OCI-LY7 (cell line): ENCODE measurements at regions not wholly inside any gene's neighbourhood (a gene's known extent, or its start where the extent isn't known, plus 50 kb on each side); places are given as distances from the start of the nearest gene placed in this dataset.

Source experiments
- BruUV-seq: library from RNA; stranded (reverse); fragments of 400-500 nt; replicated peaks from 2 replicates; lab custom pipeline; 2021; lab: Mats Ljungman, UMichigan
- CTCF ChIA-PET: fragments of 300-600 bp; sonication (Branson Sonifier 250); formaldehyde crosslinking; loops from one replicate; lab custom pipeline; 2022; ENCODE audit warnings: antibody characterized with exemption; ENCODE audit not compliant: unreplicated experiment; lab: Charles Lee
- POLR2A ChIA-PET: fragments of 300-600 bp; sonication (Branson Sonifier 250); formaldehyde crosslinking; loops from one replicate; lab custom pipeline; 2022; ENCODE audit warnings: antibody characterized with exemption; lab: Charles Lee
- DNase-seq: peaks from one replicate; pipeline ENCODE4 v3.0.0-alpha.2; 2015; ENCODE audit warnings: low spot score
- H2AFZ ChIP-seq: fragments of 200-600 bp; sonication (generic), shearing (Covaris generic); 2 replicates; pipeline ENCODE4 v1.6.1; 2014; ENCODE audit warnings: mild to moderate bottlenecking, antibody characterized with exemption, low read length, moderate library complexity
- H3K27ac ChIP-seq: fragments of 200-600 bp; sonication (generic); 2 replicates; pipeline ENCODE4 v1.5.1; 2014; ENCODE audit warnings: mixed run types, low read depth, mild to moderate bottlenecking, moderate library complexity, low read length, inconsistent platforms; ENCODE audit not compliant: poor library complexity, severe bottlenecking
- H3K36me3 ChIP-seq: fragments of 200-600 bp; sonication (generic); 2 replicates; pipeline ENCODE4 v1.6.1; 2014; ENCODE audit warnings: mild to moderate bottlenecking, antibody characterized with exemption, low read length, moderate library complexity, mixed read lengths; ENCODE audit not compliant: insufficient read depth
- H3K4me1 ChIP-seq: fragments of 200-600 bp; sonication (generic); 2 replicates; pipeline ENCODE4 v1.5.1; 2014; ENCODE audit warnings: mild to moderate bottlenecking, low read length; ENCODE audit not compliant: insufficient read depth, poor library complexity, severe bottlenecking
- H3K4me2 ChIP-seq: fragments of 200-600 bp; sonication (generic); 2 replicates; pipeline ENCODE4 v1.6.1; 2014; ENCODE audit warnings: mild to moderate bottlenecking, low read length
- H3K4me3 ChIP-seq: fragments of 200-600 bp; sonication (generic); 2 replicates; pipeline ENCODE4 v1.5.1; 2014; ENCODE audit warnings: mild to moderate bottlenecking, low read depth, low read length; ENCODE audit not compliant: poor library complexity, severe bottlenecking
- H3K79me2 ChIP-seq: fragments of 200-600 bp; sonication (generic); 2 replicates; pipeline ENCODE4 v1.6.1; 2016; ENCODE audit warnings: low read depth, mild to moderate bottlenecking, low read length, moderate library complexity, mixed read lengths; ENCODE audit not compliant: insufficient read depth
- H3K9me2 ChIP-seq: fragments of 200-600 bp; sonication (generic); 2 replicates; pipeline ENCODE4 v1.6.1; 2016; ENCODE audit warnings: mild to moderate bottlenecking, low read length, mixed read lengths; ENCODE audit not compliant: insufficient read depth
- H3K9me3 ChIP-seq: fragments of 200-600 bp; sonication (generic); 2 replicates; pipeline ENCODE4 v1.6.1; 2014; ENCODE audit warnings: mild to moderate bottlenecking, mixed run types, low read length, mixed read lengths
- H4K20me1 ChIP-seq: fragments of 200-600 bp; sonication (generic); 2 replicates; pipeline ENCODE4 v1.6.1; 2014; ENCODE audit warnings: mild to moderate bottlenecking, antibody characterized with exemption, low read length, moderate library complexity, mixed read lengths; ENCODE audit not compliant: insufficient read depth
- EZH2phosphoT487 ChIP-seq: fragments of 200-600 bp; sonication (generic); IDR thresholded peaks from 2 replicates; pipeline ENCODE4 v1.6.1; 2018; ENCODE audit warnings: low read depth, borderline replicate concordance, mild to moderate bottlenecking, mixed run types, antibody characterized with exemption, low read length, moderate library complexity, mixed read lengths
- intact Hi-C: fragments of 100-400 bp; cut with micrococcal nuclease; formaldehyde crosslinking; loops from one replicate; pipeline ENCODE4 v1.10.0; 2022; ENCODE audit not compliant: unreplicated experiment
- TF ChIP-seq, protein P1 (sequence below): fragments of 200-600 bp; sonication (generic); conservative IDR thresholded peaks from 2 replicates; pipeline ENCODE4 v1.5.1; 2014; ENCODE audit warnings: mild to moderate bottlenecking, antibody characterized with exemption, low read length, moderate library complexity, mixed read lengths

DNA sequence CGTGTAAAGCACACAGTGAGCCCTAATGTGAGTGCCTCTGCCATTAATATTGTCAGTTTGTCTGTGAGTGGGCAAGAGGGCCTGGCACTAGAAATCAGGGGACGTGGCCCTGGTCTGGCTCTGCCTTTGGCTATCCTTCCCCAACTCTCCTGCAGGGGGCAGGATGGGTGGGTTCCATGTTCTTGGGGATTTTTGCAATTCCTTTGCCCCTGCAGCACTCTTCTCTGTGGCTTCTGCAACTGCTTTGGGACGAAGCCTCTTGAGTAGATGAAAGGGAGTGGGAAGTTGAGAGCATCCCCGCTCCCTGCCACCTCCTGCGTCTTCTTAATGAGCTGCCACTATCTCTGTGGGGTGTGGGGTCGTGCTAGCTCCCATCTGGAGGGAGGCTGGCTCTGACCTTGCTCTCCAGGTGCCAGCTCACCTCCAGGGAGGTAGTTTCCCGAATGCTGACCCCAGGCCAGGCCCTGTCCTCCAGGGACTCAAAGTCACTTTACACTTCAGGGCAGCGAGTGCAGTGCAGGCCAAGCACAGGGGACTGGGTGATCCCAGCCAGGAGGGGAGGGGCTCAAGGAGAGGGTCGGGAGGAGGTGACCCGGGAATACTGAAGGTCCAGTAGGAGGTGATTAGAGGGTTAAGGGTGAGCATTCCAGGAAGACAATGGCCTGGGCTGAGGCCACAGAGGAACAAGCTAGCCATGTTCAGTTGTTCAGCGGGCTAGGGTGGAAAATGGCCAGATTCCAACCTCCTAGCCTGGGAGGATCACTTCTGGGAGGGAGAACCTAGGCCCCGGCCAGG lies 121.0 kb upstream of the NLRP1 start:
- Histone ChIP-seq H3K4me2 (no peak overlapping the region), H3K79me2 (no peaks in the 10 kb centered on the region), H3K4me3 (no peak overlapping the region), H3K4me1 (no peaks in the 10 kb centered on the region), H4K20me1 (no peaks in the 10 kb centered on the region), H3K9me3 (0 out of 2 replicates have a peak, but pooled peaks cover 6% of the 10 kb centered on the region), H3K36me3 (no peaks in the 10 kb centered on the region), H3K9me2 (no peaks in the 10 kb centered on the region), H3K27ac (no peak overlapping the region), H2AFZ (no peak overlapping the region)
- intact Hi-C loops = loop anchor here (5.0 kb wide), 1 partner anchor 717 kb away; no protein-coding TSS in a partner anchor
- ChIA-PET CTCF (interaction anchor here (1.2 kb wide), 1 partner anchor 41 kb away, joined by 3 read pairs; no protein-coding TSS in a partner anchor), POLR2A (no interaction called here)
- peak; percentile 17 for DNase-seq
- no peak for TF ChIP-seq EZH2phosphoT487
- TF ChIP-seq, protein P1, sequence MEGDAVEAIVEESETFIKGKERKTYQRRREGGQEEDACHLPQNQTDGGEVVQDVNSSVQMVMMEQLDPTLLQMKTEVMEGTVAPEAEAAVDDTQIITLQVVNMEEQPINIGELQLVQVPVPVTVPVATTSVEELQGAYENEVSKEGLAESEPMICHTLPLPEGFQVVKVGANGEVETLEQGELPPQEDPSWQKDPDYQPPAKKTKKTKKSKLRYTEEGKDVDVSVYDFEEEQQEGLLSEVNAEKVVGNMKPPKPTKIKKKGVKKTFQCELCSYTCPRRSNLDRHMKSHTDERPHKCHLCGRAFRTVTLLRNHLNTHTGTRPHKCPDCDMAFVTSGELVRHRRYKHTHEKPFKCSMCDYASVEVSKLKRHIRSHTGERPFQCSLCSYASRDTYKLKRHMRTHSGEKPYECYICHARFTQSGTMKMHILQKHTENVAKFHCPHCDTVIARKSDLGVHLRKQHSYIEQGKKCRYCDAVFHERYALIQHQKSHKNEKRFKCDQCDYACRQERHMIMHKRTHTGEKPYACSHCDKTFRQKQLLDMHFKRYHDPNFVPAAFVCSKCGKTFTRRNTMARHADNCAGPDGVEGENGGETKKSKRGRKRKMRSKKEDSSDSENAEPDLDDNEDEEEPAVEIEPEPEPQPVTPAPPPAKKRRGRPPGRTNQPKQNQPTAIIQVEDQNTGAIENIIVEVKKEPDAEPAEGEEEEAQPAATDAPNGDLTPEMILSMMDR = peak; percentile 71
- no TSS peak for BruUV-seq

DNA sequence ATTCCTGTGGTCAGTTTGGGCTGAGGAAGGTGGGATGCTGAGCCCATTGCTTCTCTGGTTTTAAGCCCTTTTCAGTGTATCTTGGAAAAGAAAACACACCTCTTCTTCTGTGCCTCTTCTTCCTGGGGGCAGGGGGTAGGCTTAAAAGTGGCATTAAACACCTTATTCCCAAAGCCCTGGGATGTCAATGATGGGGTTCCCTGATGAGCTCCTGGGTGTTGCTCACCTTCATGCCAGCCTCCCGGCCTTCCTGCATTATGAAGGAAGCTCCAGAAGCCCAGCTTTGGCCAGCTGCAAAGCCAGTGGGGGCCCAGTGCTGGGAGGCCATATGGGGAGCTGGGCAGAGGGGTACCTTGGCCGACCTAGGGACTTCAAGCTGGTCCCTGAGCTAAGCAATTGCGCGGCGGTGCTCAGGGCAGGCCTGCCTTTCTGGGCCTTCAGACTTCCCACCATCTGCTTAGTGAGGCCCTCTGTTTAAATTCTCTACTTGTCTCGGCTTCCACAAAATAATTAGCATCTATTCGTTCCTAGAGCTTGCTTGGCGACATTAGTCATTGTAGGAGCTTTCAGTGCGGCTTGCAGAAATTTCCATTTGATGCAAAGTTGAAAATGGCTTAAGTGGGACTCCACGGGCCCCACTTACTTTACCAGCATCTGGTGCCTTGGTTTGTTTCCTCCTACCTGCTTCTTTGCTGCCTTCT lies 121.7 kb upstream of the NLRP1 start:
- intact Hi-C loops = loop anchor here (5.0 kb wide), 1 partner anchor 716 kb away; no protein-coding TSS in a partner anchor
- CTCF ChIA-PET = interaction anchor here (1.2 kb wide), 1 partner anchor 42 kb away, joined by 3 read pairs; no protein-coding TSS in a partner anchor
- 0 out of 2 replicates have a peak, but pooled peaks cover 6% of the 10 kb centered on the region for H3K9me3 ChIP-seq
- POLR2A ChIA-PET = no interaction called here
- BruUV-seq = no TSS peak
- H3K36me3 ChIP-seq = no peaks in the 10 kb centered on the region
- TF ChIP-seq EZH2phosphoT487 = no peak
- TF ChIP-seq, protein P1 = no peak
- no peak overlapping the region for H3K27ac ChIP-seq
- H3K79me2 ChIP-seq = no peaks in the 10 kb centered on the region
- no peak for DNase-seq
- H4K20me1 ChIP-seq = no peaks in the 10 kb centered on the region
- no peaks in the 10 kb centered on the region for H3K4me1 ChIP-seq
- no peak overlapping the region for H2AFZ ChIP-seq
- no peaks in the 10 kb centered on the region for H3K9me2 ChIP-seq
- H3K4me2 ChIP-seq = no peak overlapping the region
- H3K4me3 ChIP-seq = no peak overlapping the region
